ENCODE measurements at regions not wholly inside any gene's neighbourhood (a gene's known extent, or its start where the extent isn't known, plus 50 kb on each side); places are given as distances from the start of the nearest gene placed in this dataset.

DNA sequence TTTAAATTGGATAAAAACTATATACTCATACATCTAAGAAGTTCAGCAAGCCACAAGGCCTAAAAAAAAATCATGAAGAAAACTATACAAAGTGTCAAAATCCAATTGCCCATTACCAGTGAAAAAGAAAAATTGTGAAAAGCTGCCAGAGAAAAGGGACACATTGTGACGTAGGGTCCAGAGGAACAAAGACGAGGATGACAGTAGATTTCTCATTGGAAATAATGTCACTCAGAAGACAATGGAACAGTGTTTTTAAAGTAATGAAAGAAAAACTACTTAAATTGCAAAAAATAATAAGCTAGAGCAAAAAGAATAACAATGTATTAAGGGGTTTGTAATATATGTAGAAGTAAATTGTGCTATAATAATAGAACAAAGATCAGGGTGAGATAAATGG, 195.2 kb downstream of the EFNB2 start:
- no peak for TF ChIP-seq POLR2AphosphoS5 (IDR thresholded peaks at IDR 0.05; ENCODE audit: borderline replicate concordance, low read depth, low read length)
- TF ChIP-seq EZH2 (IDR thresholded peaks at IDR 0.05): no peak
- no peak for TF ChIP-seq FOXP2 (optimal IDR thresholded peaks at IDR 0.05; ENCODE audit: control extremely low read depth, extremely low read length, insufficient read depth)

Data from SK-N-MC (cell line).